H9 (cell line): ENCODE measurements at regions not wholly inside any gene's neighbourhood (a gene's known extent, or its start where the extent isn't known, plus 50 kb on each side); places are given as distances from the start of the nearest gene placed in this dataset.

ENCODE experiments used
- DNase-seq: peaks from one replicate; pipeline ENCODE4 v3.0.0-alpha.2; 2017
- H2AFZ ChIP-seq: one replicate; pipeline ENCODE4 v1.6.1; 2013; ENCODE audit warnings: mild to moderate bottlenecking, low read length, control low read depth, moderate library complexity
- H2AK5ac ChIP-seq: 2 replicates; pipeline ENCODE4 v1.6.1; 2013; ENCODE audit warnings: low read length, control low read depth, mixed read lengths; ENCODE audit not compliant: insufficient read length
- H2BK120ac ChIP-seq: one replicate; pipeline ENCODE4 v1.6.1; 2013; ENCODE audit warnings: low read depth, mild to moderate bottlenecking, low read length, control low read depth, inconsistent platforms; ENCODE audit not compliant: poor library complexity, severe bottlenecking
- H2BK12ac ChIP-seq: 2 replicates; pipeline ENCODE4 v1.6.1; 2013; ENCODE audit warnings: low read length, control low read depth, mixed read lengths, low read depth; ENCODE audit not compliant: insufficient read length
- H2BK15ac ChIP-seq: 2 replicates; pipeline ENCODE4 v1.6.1; 2013; ENCODE audit warnings: low read depth, low read length, control low read depth
- H2BK20ac ChIP-seq: one replicate; pipeline ENCODE4 v1.6.1; 2013; ENCODE audit warnings: low read depth, mild to moderate bottlenecking, low read length, control low read depth, inconsistent platforms; ENCODE audit not compliant: poor library complexity, severe bottlenecking
- H2BK5ac ChIP-seq: 2 replicates; pipeline ENCODE4 v1.6.1; 2013; ENCODE audit warnings: low read length, control low read depth, mixed read lengths; ENCODE audit not compliant: insufficient read length
- H3K14ac ChIP-seq: 2 replicates; pipeline ENCODE4 v1.6.1; 2013; ENCODE audit warnings: low read length, control low read depth; ENCODE audit not compliant: insufficient read depth
- H3K18ac ChIP-seq: 2 replicates; pipeline ENCODE4 v1.6.1; 2013; ENCODE audit warnings: low read depth, mild to moderate bottlenecking, mixed read lengths, low read length, control low read depth; ENCODE audit not compliant: insufficient read length
- H3K23ac ChIP-seq: 2 replicates; pipeline ENCODE4 v1.6.1; 2013; ENCODE audit warnings: low read length, control low read depth, mixed read lengths, low read depth; ENCODE audit not compliant: insufficient read length
- H3K23me2 ChIP-seq: 2 replicates; pipeline ENCODE4 v1.6.1; 2013; ENCODE audit warnings: low read depth, mild to moderate bottlenecking, mixed read lengths, low read length, control low read depth; ENCODE audit not compliant: insufficient read length, poor library complexity, severe bottlenecking
- H3K27ac ChIP-seq: 2 replicates; pipeline ENCODE4 v1.5.1; 2013; ENCODE audit warnings: low read length, control low read depth, mixed read lengths, low read depth; ENCODE audit not compliant: insufficient read length
- H3K27me3 ChIP-seq: 2 replicates; pipeline ENCODE4 v1.6.1; 2013; ENCODE audit warnings: low read length, control low read depth, inconsistent platforms; ENCODE audit not compliant: insufficient read depth
- H3K4ac ChIP-seq: 2 replicates; pipeline ENCODE4 v1.6.1; 2013; ENCODE audit warnings: low read depth, mild to moderate bottlenecking, control low read depth, inconsistent platforms, low read length, moderate library complexity
- H3K4me1 ChIP-seq: 2 replicates; pipeline ENCODE4 v1.6.1; 2013; ENCODE audit warnings: low read length, control low read depth, inconsistent platforms; ENCODE audit not compliant: insufficient read depth
- H3K4me2 ChIP-seq: 2 replicates; pipeline ENCODE4 v1.6.1; 2013; ENCODE audit warnings: low read length, control low read depth, mixed read lengths; ENCODE audit not compliant: insufficient read length, insufficient read depth
- H3K56ac ChIP-seq: 2 replicates; pipeline ENCODE4 v1.6.1; 2013; ENCODE audit warnings: low read depth, mild to moderate bottlenecking, mixed read lengths, low read length, control low read depth; ENCODE audit not compliant: insufficient read length
- H3K79me1 ChIP-seq: 2 replicates; pipeline ENCODE4 v1.6.1; 2013; ENCODE audit warnings: low read depth, mild to moderate bottlenecking, moderate library complexity, low read length, control low read depth, inconsistent platforms; ENCODE audit not compliant: insufficient read depth, poor library complexity, severe bottlenecking
- H3K79me2 ChIP-seq: 2 replicates; pipeline ENCODE4 v1.6.1; 2013; ENCODE audit warnings: low read length, control low read depth, inconsistent platforms; ENCODE audit not compliant: insufficient read depth
- H3K9ac ChIP-seq: 2 replicates; pipeline ENCODE4 v1.6.1; 2013; ENCODE audit warnings: low read length, control low read depth, mixed read lengths; ENCODE audit not compliant: insufficient read length; ENCODE audit errors: extremely low read depth
- H3K9me3 ChIP-seq: one replicate; pipeline ENCODE4 v1.6.1; 2013; ENCODE audit warnings: low read depth, low read length, inconsistent platforms; ENCODE audit not compliant: control insufficient read depth
- H3T11ph ChIP-seq: one replicate; pipeline ENCODE4 v1.6.1; 2013; ENCODE audit warnings: mild to moderate bottlenecking, low read length, control low read depth, inconsistent platforms
- H4K20me1 ChIP-seq: one replicate; pipeline ENCODE4 v1.6.1; 2013; ENCODE audit not compliant: control insufficient read depth, insufficient read length, insufficient read depth
- H4K5ac ChIP-seq: 2 replicates; pipeline ENCODE4 v1.6.1; 2013; ENCODE audit warnings: low read depth, mild to moderate bottlenecking, mixed read lengths, low read length, control low read depth; ENCODE audit not compliant: insufficient read length
- H4K8ac ChIP-seq: replicated peaks from 2 replicates; pipeline ENCODE4 v1.6.1; 2013; ENCODE audit warnings: low read length, control low read depth, mixed read lengths, low read depth; ENCODE audit not compliant: insufficient read length
- H4K91ac ChIP-seq: 2 replicates; pipeline ENCODE4 v1.6.1; 2013; ENCODE audit warnings: low read depth, mild to moderate bottlenecking, moderate library complexity, mixed read lengths, low read length, control low read depth; ENCODE audit not compliant: insufficient read length
- H3K27ac Mint-ChIP-seq, 3 experiments: 2 replicates in 2 of 3; 3 replicates in 1 of 3; pipeline ENCODE4 v1.8.0; 2020 to 2021; ENCODE audit warnings: mixed read lengths in 3 of 3, mild to moderate bottlenecking in 1 of 3, moderate library complexity in 1 of 3
- H3K27me3 Mint-ChIP-seq: 2 replicates; pipeline ENCODE4 v1.8.0; 2021; ENCODE audit warnings: low read depth, mild to moderate bottlenecking, moderate library complexity, mixed read lengths
- H3K36me3 Mint-ChIP-seq, 3 experiments: 2 replicates in 2 of 3; 3 replicates in 1 of 3; pipeline ENCODE4 v1.8.0; 2020 to 2021; ENCODE audit warnings: low read depth in 3 of 3, mixed read lengths in 3 of 3; ENCODE audit not compliant: insufficient read depth in 1 of 3
- H3K4me1 Mint-ChIP-seq, 2 experiments: 2 replicates each; pipeline ENCODE4 v1.8.0; 2020; ENCODE audit warnings: mixed read lengths in 2 of 2
- H3K4me3 Mint-ChIP-seq, 2 experiments: 2 replicates in 1 of 2; 3 replicates in 1 of 2; pipeline ENCODE4 v1.8.0; 2020 to 2021; ENCODE audit warnings: mild to moderate bottlenecking in 2 of 2, mixed read lengths in 2 of 2, moderate library complexity in 1 of 2
- H3K9me3 Mint-ChIP-seq, 2 experiments: 2 replicates in 1 of 2; 3 replicates in 1 of 2; pipeline ENCODE4 v1.8.0; 2020; ENCODE audit warnings: mild to moderate bottlenecking in 2 of 2, mixed read lengths in 2 of 2, moderate library complexity in 1 of 2
- WGBS: extraction: QIAGEN DNeasy Blood & Tissue Kit; methylation state at CpG from one replicate; pipeline ENCODE4 v1.1.7; 2013; ENCODE audit warnings: missing lambda C conversion rate, low lambda C conversion rate, mixed read lengths; ENCODE audit not compliant: insufficient read length; ENCODE audit errors: extremely low coverage; 5-methylcytosine and 5-hydroxymethylcytosine counted together
- TF ChIP-seq, protein P1 (sequence below): fragments of 200-600 bp; sonication (generic); conservative IDR thresholded peaks from 3 replicates; pipeline ENCODE4 v1.8.0; 2021; ENCODE audit warnings: antibody characterized with exemption, mild to moderate bottlenecking

DNA sequence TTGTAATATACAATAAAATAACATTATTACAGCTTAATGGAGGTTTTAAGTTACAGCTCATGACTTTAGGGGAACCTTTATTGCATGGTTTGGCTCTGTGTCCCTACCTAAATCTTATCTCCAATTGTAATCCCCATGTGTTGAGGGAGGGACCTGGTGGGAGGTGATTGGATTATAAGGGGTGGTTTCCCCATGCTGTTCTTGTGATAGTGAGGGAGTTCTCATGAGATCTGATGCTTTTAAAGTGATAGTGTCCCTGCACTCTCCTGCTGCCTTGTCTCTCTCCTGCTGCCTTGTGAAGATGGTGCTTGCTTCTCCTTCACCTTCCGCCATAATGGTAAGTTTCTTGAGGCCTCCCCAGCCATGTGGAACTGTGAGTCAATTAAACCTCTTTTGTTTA, 132.1 kb upstream of the SYT1 start:
- H3K36me3 Mint-ChIP-seq, result no peaks in the 10 kb centered on the region
- no peak for DNase-seq
- H3K56ac ChIP-seq, result no peak overlapping the region
- no peaks in the 10 kb centered on the region for H3K9me3 Mint-ChIP-seq
- H3K79me2 ChIP-seq, result no peaks in the 10 kb centered on the region
- no peak overlapping the region for H3K23ac ChIP-seq
- H3K4me1 ChIP-seq, result no peaks in the 10 kb centered on the region
- H3K4me1 Mint-ChIP-seq, result no peaks in the 10 kb centered on the region
- H3K27ac Mint-ChIP-seq, result no peak overlapping the region
- H2AFZ ChIP-seq, result no peak overlapping the region
- H2AK5ac ChIP-seq, result no peak overlapping the region
- no peaks in the 10 kb centered on the region for H3K27me3 Mint-ChIP-seq
- no peak overlapping the region for H3K4ac ChIP-seq
- TF ChIP-seq, protein P1, sequence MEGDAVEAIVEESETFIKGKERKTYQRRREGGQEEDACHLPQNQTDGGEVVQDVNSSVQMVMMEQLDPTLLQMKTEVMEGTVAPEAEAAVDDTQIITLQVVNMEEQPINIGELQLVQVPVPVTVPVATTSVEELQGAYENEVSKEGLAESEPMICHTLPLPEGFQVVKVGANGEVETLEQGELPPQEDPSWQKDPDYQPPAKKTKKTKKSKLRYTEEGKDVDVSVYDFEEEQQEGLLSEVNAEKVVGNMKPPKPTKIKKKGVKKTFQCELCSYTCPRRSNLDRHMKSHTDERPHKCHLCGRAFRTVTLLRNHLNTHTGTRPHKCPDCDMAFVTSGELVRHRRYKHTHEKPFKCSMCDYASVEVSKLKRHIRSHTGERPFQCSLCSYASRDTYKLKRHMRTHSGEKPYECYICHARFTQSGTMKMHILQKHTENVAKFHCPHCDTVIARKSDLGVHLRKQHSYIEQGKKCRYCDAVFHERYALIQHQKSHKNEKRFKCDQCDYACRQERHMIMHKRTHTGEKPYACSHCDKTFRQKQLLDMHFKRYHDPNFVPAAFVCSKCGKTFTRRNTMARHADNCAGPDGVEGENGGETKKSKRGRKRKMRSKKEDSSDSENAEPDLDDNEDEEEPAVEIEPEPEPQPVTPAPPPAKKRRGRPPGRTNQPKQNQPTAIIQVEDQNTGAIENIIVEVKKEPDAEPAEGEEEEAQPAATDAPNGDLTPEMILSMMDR, result no peak
- no peak overlapping the region for H4K8ac ChIP-seq
- WGBS, result no CpG with 5 or more reads among the region's 1 CpG
- no peak overlapping the region for H2BK120ac ChIP-seq
- H3K4me3 Mint-ChIP-seq, result no peak overlapping the region
- H3K9me3 ChIP-seq, result no peaks in the 10 kb centered on the region
- no peak overlapping the region for H2BK15ac ChIP-seq
- H3K23me2 ChIP-seq, result no peaks in the 10 kb centered on the region
- H3T11ph ChIP-seq, result no peak overlapping the region
- no peaks in the 10 kb centered on the region for H4K20me1 ChIP-seq
- no peak overlapping the region for H3K4me2 ChIP-seq
- no peak overlapping the region for H2BK5ac ChIP-seq
- H3K9ac ChIP-seq, result no peak overlapping the region
- H3K79me1 ChIP-seq, result no peaks in the 10 kb centered on the region
- no peak overlapping the region for H3K18ac ChIP-seq
- H3K27me3 ChIP-seq, result no peaks in the 10 kb centered on the region
- H2BK20ac ChIP-seq, result no peak overlapping the region
- H4K5ac ChIP-seq, result no peak overlapping the region
- H3K27ac ChIP-seq, result no peak overlapping the region
- H4K91ac ChIP-seq, result no peak overlapping the region
- no peak overlapping the region for H3K14ac ChIP-seq
- no peak overlapping the region for H2BK12ac ChIP-seq
